Tibial nerve (tissue), 4 donors: ENCODE measurements at regions not wholly inside any gene's neighbourhood (a gene's known extent, or its start where the extent isn't known, plus 50 kb on each side); places are given as distances from the start of the nearest gene placed in this dataset.

ENCODE experiments used
- DNase-seq, 2 donors: peaks; one replicate each; pipeline ENCODE4 v3.0.0-alpha.2; 2019; ENCODE audit warnings: low spot score in 2 of 2
- H3K27ac ChIP-seq, 4 donors: fragments of 200-600 bp; sonication (generic) in 3 of 4; one replicate each; pipeline ENCODE4 v1.5.1; 2017 to 2019; ENCODE audit warnings: mild to moderate bottlenecking in 1 of 4
- H3K27me3 ChIP-seq, 2 donors: fragments of 200-600 bp; sonication (generic) in 1 of 2; one replicate each; pipeline versions ENCODE4 v1.5.1 to v1.6.0; 2017 to 2019
- H3K36me3 ChIP-seq, 3 donors: fragments of 200-600 bp; sonication (generic); one replicate each; pipeline ENCODE4 v1.5.1; 2018 to 2019
- H3K4me1 ChIP-seq, 4 donors: fragments of 200-600 bp; sonication (generic) in 3 of 4; one replicate each; pipeline ENCODE4 v1.5.1; 2017 to 2019
- H3K4me3 ChIP-seq, 4 donors: fragments of 200-600 bp; sonication (generic) in 3 of 4; one replicate each; pipeline ENCODE4 v1.5.1; 2017 to 2019; ENCODE audit warnings: mild to moderate bottlenecking in 1 of 4, moderate library complexity in 1 of 4
- H3K9me3 ChIP-seq, 4 donors: fragments of 200-600 bp; sonication (generic) in 3 of 4; one replicate each; pipeline ENCODE4 v1.5.1; 2017 to 2019
- CTCF ChIP-seq, 5 experiments: fragments of 200-600 bp in 3 of 5; fragments of 450-650 bp in 2 of 5; sonication (generic) in 3 of 5; IDR thresholded peaks; one replicate each; pipeline ENCODE4 v1.5.1; 2016 to 2019; ENCODE audit warnings: antibody characterized with exemption in 5 of 5, mild to moderate bottlenecking in 3 of 5, moderate library complexity in 2 of 5
- EP300 ChIP-seq, 2 donors: sonication (generic); formaldehyde crosslinking; IDR thresholded peaks; one replicate each; pipeline ENCODE4 v1.6.1; 2017; ENCODE audit warnings: antibody characterized with exemption in 2 of 2, mild to moderate bottlenecking in 1 of 2
- POLR2A ChIP-seq, 2 donors: fragments of 450-650 bp; IDR thresholded peaks; one replicate each; pipeline ENCODE4 v1.6.1; 2017; ENCODE audit warnings: antibody characterized with exemption in 2 of 2, mild to moderate bottlenecking in 2 of 2, moderate library complexity in 2 of 2
- WGBS, 2 donors: methylation state at CpG; one replicate each; pipeline ENCODE4 v1.1.5; 2018; 5-methylcytosine and 5-hydroxymethylcytosine counted together

- Histone ChIP-seq H3K9me3 (peaks cover 0 to 12% (median 0%) of the 10 kb centered on the region in 4 donors), H3K27me3 (no peaks in the 10 kb centered on the region), H3K4me3 (no peak overlapping the region), H3K36me3 (no peaks in the 10 kb centered on the region), H3K27ac (no peak overlapping the region), H3K4me1 (no peaks in the 10 kb centered on the region)
- TF ChIP-seq CTCF (IDR thresholded peaks at IDR 0.05) (no peak), POLR2A (IDR thresholded peaks at IDR 0.05) (no peak), EP300 (IDR thresholded peaks at IDR 0.05) (no peak)
- no peak for DNase-seq
- 83 to 87% methylated on average over 8 of the region's 8 CpGs for WGBS, 2 donors
These were observed 237.5 kb upstream of the SYT4 start for GRCh38 chr18:43514747-43515146.

- peaks cover 0 to 12% (median 0%) of the 10 kb centered on the region in 4 donors for H3K9me3 ChIP-seq
- no peak overlapping the region for H3K4me3 ChIP-seq
- DNase-seq, result no peak
- no peaks in the 10 kb centered on the region for H3K27me3 ChIP-seq
- no peak for TF ChIP-seq CTCF (IDR thresholded peaks at IDR 0.05)
- TF ChIP-seq EP300 (IDR thresholded peaks at IDR 0.05), result no peak
- TF ChIP-seq POLR2A (IDR thresholded peaks at IDR 0.05), result no peak
- H3K27ac ChIP-seq, result no peak overlapping the region
- 69 to 72% methylated on average over 2 of the region's 2 CpGs for WGBS, 2 donors
- no peaks in the 10 kb centered on the region for H3K4me1 ChIP-seq
- H3K36me3 ChIP-seq, result no peaks in the 10 kb centered on the region
These were observed 238.2 kb upstream of the SYT4 start for GRCh38 chr18:43515481-43515880.

GRCh38 chr18:43524260-43524659, 247.0 kb upstream of the SYT4 start:
- no peak for TF ChIP-seq CTCF (IDR thresholded peaks at IDR 0.05)
- no peak for TF ChIP-seq EP300 (IDR thresholded peaks at IDR 0.05)
- TF ChIP-seq POLR2A (IDR thresholded peaks at IDR 0.05), result no peak
- H3K4me3 ChIP-seq, result no peak overlapping the region

GRCh38 chr18:43525169-43525568, 247.9 kb upstream of the SYT4 start:
- H3K4me1 ChIP-seq, result peaks cover 0 to 8% (median 0%) of the 10 kb centered on the region in 4 donors
- no peak for DNase-seq
- 15 to 22% methylated on average over 2 of the region's 2 CpGs for WGBS, 2 donors
- TF ChIP-seq CTCF (IDR thresholded peaks at IDR 0.05) (no peak), POLR2A (IDR thresholded peaks at IDR 0.05) (no peak), EP300 (IDR thresholded peaks at IDR 0.05) (no peak)
- H3K27ac ChIP-seq, result no peak overlapping the region
- no peaks in the 10 kb centered on the region for H3K36me3 ChIP-seq
- no peaks in the 10 kb centered on the region for H3K9me3 ChIP-seq
- H3K27me3 ChIP-seq, result no peaks in the 10 kb centered on the region
- H3K4me3 ChIP-seq, result no peak overlapping the region

More at GRCh38 chr18:43524260-43524659, 247.0 kb upstream of the SYT4 start:
- no peak overlapping the region for H3K27ac ChIP-seq
- no peak for DNase-seq
- H3K27me3 ChIP-seq, result no peaks in the 10 kb centered on the region
- H3K9me3 ChIP-seq, result no peaks in the 10 kb centered on the region
- H3K4me1 ChIP-seq, result peaks cover 0 to 8% (median 0%) of the 10 kb centered on the region in 4 donors
- H3K36me3 ChIP-seq, result no peaks in the 10 kb centered on the region

- H3K4me3 ChIP-seq, result no peak overlapping the region
- no peaks in the 10 kb centered on the region for H3K36me3 ChIP-seq
- no peak overlapping the region for H3K27ac ChIP-seq
- DNase-seq, result no peak
- H3K27me3 ChIP-seq, result no peaks in the 10 kb centered on the region
- TF ChIP-seq POLR2A (IDR thresholded peaks at IDR 0.05), result no peak
- TF ChIP-seq EP300 (IDR thresholded peaks at IDR 0.05), result no peak
- TF ChIP-seq CTCF (IDR thresholded peaks at IDR 0.05), result no peak
- H3K9me3 ChIP-seq, result no peaks in the 10 kb centered on the region
- WGBS, 2 donors, result 40 to 42% methylated on average over 2 of the region's 2 CpGs
- peaks cover 0 to 8% (median 0%) of the 10 kb centered on the region in 4 donors for H3K4me1 ChIP-seq
These were observed 249.3 kb upstream of the SYT4 start for GRCh38 chr18:43526426-43527145.
